T-helper 1 cell treated with Interleukin-12 subunit alpha and Interleukin-12 subunit beta and Interleukin-4 antibody, amounts not matched to agents 30 ng/mL and 1 ng/mL, for 36 hours (primary cell): ENCODE measurements at regions not wholly inside any gene's neighbourhood (a gene's known extent, or its start where the extent isn't known, plus 50 kb on each side); places are given as distances from the start of the nearest gene placed in this dataset.
"Not testable (repeated sequence)": the region's sequence is repeated elsewhere in the genome, so short reads cannot be mapped to it uniquely, and the experiment has no call there.

Experiments
- intact Hi-C: fragments of 100-400 bp; cut with micrococcal nuclease; formaldehyde crosslinking; loops from one replicate; pipeline ENCODE4 v1.15.1; 2024

- intact Hi-C loops = no loop called here
Observed at GRCh38 chr1:70554341-70554740, 143.3 kb downstream of the CTH start.

DNA sequence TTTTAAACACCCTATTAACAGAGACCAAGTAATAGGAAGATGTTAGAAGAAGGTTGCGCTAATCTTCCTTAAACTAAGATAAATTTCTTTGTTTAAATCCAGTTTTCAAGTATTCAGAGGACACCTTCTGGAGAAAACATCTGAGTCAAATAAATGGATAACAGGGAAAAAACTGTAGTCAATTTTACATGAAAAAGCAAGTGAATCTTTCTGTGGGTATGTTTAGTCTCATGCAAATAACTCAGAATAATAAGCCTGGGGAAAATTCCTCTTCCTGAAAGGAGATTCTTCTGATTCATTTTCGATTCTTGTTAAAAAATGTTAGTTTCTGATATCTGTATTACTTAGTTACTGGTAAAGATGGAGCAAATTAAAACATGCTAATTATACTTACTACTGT is 145.5 kb downstream of the CTH start:
- intact Hi-C loops = no loop called here

GRCh38 chr1:70567167-70567566 is 156.1 kb downstream of the CTH start:
- intact Hi-C loops = no loop called here

GRCh38 chr1:70571191-70571590 is 160.1 kb downstream of the CTH start:
- intact Hi-C loops = no loop called here

GRCh38 chr1:70573317-70573843 is 162.3 kb downstream of the CTH start:
- intact Hi-C loops = no loop called here

DNA sequence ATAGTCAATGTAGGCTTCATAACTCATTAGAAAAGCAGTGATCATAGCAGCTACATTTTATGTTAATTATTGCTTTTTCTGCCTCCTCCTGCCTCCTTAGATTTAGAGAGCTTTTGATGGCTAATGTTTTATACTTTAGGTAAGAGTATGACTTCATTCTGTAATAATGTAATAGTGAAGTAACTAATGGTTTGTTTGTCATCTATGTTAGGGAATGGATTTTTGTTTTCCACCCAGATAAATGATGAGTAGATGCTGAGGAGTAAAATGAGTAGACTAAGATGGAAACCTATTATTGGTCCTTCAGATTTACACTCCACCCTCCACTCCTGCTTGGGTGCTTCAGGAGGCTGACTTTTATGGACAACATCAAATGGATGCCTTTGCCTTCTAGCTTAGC is 170.6 kb downstream of the CTH start:
- intact Hi-C loops = no loop called here

GRCh38 chr1:70583522-70583921 is 172.5 kb downstream of the CTH start:
- intact Hi-C loops = no loop called here

GRCh38 chr1:70586046-70586445 is 175.0 kb downstream of the CTH start:
- intact Hi-C loops = no loop called here

DNA sequence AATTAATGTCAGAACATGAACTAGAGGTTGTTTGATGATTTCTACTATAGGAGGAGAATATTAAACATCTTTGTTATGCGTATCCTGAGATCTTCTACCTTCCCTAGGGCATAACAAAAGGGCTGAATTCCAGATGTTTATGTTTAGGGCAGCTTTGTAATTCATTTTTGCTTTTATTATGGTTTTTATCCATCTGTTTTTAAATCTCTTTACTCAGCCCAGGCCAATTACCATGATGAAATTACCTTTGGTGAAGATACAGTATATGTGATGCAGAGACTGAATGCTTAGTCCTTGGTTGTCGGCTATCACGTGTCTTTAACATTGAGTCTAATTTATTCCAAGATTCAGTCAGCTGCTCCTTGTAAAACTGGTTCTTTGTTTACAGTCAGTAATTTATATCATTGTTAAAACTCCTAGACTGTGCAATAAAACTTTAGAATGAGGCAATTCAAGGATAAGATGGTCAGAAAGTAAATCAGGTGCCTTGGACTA is 176.9 kb downstream of the CTH start:
- intact Hi-C loops = no loop called here

DNA sequence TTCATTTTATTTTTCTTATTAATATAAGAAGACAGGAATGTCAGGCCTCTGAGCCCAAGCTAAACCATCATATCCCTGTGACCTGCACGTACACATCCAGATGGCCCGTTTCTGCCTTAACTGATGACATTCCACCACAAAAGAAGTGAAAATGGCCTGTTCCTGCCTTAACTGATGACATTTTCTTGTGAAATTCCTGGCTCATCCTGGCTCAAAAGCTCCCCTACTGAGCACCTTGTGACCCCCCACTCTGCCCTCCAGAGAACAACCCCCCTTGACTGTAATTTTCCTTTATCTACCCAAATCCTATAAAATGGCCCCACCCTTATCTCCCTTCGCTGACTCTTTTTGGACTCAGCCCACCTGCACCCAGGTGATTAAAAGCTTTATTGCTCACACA is 182.5 kb downstream of the CTH start:
- intact Hi-C loops = not testable (repeated sequence)

- intact Hi-C loops = no loop called here
Observed at GRCh38 chr1:70608815-70609214, 197.7 kb downstream of the CTH start.

DNA sequence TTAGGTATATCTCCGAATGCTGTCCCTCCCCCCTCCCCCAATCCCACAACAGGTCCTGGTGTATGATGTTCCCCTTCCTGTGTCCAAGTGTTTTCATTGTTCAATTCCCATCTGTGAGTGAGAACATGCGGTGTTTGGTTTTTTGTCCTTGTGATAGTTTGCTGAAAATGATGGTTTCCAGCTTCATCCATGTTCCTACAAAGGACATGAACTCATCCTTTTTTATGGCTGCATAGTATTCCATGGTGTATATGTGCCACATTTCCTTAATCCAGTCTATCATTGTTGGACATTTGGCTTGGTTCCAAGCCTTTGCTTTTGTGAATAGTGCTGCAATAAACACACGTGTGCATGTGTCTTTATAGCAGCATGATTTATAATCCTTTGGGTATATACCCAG is 199.1 kb downstream of the CTH start:
- intact Hi-C loops = not testable (repeated sequence)

GRCh38 chr1:70616946-70617345 is 205.9 kb downstream of the CTH start:
- intact Hi-C loops = no loop called here

GRCh38 chr1:70617728-70618127 is 206.7 kb downstream of the CTH start:
- intact Hi-C loops = no loop called here

DNA sequence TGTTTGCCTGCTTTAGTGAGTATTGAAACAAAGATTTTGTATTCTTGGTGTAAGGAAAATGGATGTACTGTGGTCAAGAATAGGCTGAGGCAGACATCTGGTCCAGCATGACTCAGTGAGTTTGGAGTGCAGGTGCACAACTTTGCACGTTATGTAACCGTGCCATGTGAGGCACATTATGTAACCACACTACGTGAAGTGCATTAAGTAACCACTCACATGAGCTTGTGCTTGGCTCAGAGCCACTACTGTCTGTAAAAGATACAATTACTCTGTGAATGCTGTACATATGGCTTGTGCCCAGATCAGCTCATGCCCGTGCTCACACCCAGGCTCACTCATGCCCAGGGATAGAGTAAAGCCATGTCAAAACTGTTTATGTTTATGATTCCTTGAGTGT is 216.8 kb downstream of the CTH start:
- intact Hi-C loops = no loop called here

- intact Hi-C loops = no loop called here
Observed at GRCh38 chr1:70628973-70629372, 217.9 kb downstream of the CTH start.

DNA sequence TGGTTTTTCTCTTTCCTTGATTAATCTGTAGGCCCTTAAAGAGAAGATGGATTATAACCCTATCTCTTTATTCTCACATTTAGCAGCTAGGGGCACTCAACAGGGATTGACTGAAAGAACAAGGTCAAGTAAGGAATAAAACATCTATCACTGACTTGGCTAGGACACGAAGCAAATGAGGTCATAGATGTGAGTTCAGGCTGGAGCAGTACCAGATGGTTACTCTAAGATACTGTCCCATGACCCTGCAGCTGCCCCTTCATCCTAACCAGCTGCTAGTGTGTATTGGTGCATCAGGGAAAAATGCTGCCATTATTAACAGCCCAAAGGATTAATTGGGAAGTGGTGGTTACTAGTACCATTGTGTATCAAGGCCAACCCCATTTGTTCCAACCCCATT is 221.9 kb downstream of the CTH start:
- intact Hi-C loops = no loop called here

- intact Hi-C loops = no loop called here
Observed at GRCh38 chr1:70635868-70636267, 224.8 kb downstream of the CTH start.

- intact Hi-C loops = no loop called here
Observed at GRCh38 chr1:70641868-70642267, 230.8 kb downstream of the CTH start.

DNA sequence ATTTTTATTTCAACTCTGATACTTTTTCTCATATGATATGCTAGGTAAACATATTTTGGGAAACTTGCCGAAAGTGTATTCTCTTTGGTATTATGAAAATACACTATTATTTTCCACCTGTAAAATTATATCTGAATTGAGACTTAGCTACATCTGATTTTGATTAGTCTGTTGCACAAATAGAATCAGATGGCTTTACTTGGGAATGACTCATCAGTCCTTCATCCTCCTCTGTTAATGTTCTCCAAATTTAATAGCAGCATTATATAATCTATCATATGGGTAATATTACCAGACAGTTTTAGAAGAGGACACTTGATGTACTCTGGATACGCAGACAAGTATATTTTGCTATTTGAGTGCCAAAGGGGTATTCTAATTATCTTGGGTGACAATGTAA is 245.3 kb downstream of the CTH start:
- intact Hi-C loops = no loop called here

- intact Hi-C loops = no loop called here
Observed at GRCh38 chr1:70659891-70660290, 248.8 kb downstream of the CTH start.

GRCh38 chr1:70666381-70667140 is 255.5 kb downstream of the CTH start:
- intact Hi-C loops = no loop called here

GRCh38 chr1:70667494-70668170 is 256.6 kb downstream of the CTH start:
- intact Hi-C loops = no loop called here
